TTC549 (cell line): ENCODE measurements at regions not wholly inside any gene's neighbourhood (a gene's known extent, or its start where the extent isn't known, plus 50 kb on each side); places are given as distances from the start of the nearest gene placed in this dataset.

Experiments
- FAIRE-seq: peaks from 2 replicates; lab custom pipeline; 2012; peaks lifted over from hg19 to GRCh38; lab: Jason Lieb, UNC

- no peak for FAIRE-seq
Measured at GRCh38 chr9:28758341-28758740, 1185.1 kb upstream of the C9orf72 start.

DNA sequence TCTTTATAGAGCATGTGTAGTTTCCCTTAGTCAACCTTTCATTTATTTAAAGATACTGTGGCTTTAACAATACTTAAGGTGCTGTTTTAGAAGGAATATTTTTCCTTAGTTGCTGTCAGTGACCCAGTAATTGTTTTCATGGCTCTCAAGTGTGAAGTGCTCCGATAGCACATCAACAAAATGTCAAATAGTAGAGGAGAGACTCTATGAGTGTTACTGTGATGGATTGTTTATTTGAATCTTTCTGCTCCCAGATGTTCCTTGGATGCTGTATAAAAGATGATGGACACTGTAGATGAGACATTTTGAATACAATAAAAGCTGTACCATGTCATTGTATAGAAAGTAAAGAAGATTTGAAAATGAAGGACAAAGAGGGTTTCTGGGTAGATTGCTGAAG is 1185.7 kb upstream of the C9orf72 start:
- FAIRE-seq, result no peak

DNA sequence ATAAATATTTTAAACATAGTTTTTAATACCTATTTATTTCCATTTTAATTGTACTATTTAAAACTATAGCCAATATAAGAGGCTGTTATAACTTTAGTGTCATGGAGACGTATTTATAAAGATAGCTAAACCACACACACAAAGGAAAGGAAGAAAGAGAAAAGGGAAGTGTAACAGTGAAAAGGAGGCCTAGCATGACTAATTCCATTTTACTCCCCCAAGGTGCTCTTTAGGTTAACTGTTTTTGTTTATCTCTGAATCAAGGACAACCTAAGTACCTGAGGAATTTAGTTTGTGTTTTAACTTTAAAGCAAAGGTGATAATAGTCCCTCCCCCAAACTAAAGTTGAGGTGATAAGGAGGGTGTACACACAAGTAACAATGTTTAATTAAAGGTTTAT is 1188.9 kb upstream of the C9orf72 start:
- FAIRE-seq, result no peak

GRCh38 chr9:28764532-28764931 is 1191.3 kb upstream of the C9orf72 start:
- FAIRE-seq, result no peak

GRCh38 chr9:28770226-28770625 is 1196.9 kb upstream of the C9orf72 start:
- FAIRE-seq, result no peak

- no peak for FAIRE-seq
Measured at GRCh38 chr9:28770827-28771226, 1197.5 kb upstream of the C9orf72 start.

DNA sequence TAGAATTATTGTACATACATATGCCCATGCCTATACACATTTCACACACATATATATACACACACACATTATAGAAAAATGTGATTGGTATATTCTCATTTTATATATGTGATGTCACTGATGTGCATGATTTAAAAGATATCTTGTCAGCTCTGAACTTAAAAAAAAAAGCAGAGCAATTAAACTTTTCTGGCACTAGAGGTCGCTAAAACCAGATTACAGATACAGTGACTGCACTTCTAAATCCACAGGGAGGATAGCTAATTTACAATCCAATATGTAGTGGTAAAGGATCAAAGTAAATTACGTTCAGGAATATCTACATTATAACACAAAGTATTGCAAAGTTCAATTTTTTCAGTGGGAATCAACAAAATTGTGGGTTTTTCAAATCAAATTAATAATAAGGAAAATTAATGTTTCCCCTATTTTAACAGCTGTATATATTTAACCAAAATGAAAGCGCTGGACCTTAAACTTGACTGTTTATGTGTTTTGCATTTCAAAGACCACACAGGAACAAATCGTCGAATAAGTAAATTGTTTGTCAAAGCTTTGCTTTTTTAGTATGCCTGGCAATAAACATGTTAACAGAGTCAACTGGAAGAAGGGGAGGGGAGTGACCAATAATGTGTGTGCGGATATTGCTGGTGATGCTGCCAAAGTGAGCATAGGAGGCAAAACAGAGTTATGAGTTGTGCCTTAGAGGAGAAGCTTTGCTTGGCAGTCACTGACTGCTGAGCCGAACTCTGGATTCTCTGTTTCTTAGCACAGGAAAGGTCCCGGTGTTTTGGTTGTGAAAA is 1201.4 kb upstream of the C9orf72 start:
- no peak for FAIRE-seq

DNA sequence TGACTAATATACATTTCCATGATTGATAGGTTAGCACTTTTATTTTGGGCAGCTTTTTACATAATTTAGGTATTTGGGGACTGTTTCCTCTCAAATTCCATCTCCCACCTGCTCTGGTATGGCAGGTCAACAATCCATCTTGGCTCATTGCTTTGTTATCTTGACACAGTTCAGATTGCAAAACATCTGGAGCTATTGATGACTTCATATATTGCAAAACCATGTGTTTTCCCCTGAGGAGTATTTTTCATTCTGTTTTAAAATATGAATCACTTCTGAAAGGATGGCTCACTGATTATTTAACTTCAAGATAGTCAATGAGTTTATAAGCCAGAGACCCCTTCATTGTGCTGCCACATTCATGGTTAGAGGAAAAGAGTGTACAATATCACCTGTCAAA is 1206.0 kb upstream of the C9orf72 start:
- no peak for FAIRE-seq

DNA sequence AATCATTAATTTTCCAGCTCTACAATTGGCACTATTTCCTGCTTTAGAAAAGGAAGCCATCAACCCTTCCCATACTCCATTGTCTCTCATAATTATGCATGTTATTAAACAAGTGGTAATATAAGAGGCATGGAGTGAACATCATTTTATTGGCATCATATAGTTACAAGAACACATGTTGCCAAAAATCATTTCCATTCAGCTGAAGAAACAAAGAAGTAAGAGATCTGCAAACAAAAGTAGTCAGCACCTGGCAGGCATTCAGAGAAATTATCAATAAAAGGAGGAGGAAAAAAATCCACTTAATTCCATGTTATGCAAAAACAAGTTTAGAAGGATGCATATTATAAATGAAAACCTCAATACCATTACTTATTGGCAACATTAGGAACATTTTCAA is 1208.2 kb upstream of the C9orf72 start:
- no peak for FAIRE-seq

- no peak for FAIRE-seq
Measured at GRCh38 chr9:28782630-28783029, 1209.3 kb upstream of the C9orf72 start.

DNA sequence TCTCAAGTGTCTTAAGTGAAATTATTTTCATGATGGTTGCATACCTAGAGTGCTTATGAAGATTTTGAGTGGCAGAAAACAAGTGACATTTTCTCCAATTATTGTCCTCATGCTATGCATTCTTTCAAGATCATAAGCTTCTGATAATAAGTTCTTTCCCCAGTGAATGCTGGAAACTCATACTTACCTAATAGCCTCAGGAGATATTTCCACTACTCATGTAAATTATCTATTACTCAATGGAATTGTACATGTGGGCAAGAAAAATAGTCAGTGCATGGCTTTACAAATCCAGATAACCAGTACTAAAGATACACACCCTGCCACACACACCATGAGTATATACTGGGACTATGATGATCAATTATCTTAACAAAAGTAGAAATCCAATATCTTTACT is 1219.4 kb upstream of the C9orf72 start:
- no peak for FAIRE-seq

DNA sequence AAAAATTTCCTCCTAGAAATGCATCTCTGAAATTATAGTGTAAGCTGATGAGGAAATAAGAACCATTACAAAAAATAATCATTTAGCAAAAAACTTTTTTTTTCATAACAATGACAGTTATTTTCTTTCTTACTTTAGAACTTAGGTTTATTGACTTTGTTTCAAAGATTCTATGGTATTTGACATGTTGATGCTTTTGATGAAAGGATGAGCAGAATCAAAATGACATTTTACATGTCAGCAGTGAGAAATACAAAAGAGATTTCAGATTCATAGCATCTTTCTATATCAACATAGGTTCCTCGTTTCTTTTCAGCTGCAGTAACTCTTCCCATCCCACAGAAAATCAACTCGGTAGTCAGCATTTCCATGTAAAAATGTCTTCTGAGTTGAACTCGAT is 1226.6 kb upstream of the C9orf72 start:
- no peak for FAIRE-seq

DNA sequence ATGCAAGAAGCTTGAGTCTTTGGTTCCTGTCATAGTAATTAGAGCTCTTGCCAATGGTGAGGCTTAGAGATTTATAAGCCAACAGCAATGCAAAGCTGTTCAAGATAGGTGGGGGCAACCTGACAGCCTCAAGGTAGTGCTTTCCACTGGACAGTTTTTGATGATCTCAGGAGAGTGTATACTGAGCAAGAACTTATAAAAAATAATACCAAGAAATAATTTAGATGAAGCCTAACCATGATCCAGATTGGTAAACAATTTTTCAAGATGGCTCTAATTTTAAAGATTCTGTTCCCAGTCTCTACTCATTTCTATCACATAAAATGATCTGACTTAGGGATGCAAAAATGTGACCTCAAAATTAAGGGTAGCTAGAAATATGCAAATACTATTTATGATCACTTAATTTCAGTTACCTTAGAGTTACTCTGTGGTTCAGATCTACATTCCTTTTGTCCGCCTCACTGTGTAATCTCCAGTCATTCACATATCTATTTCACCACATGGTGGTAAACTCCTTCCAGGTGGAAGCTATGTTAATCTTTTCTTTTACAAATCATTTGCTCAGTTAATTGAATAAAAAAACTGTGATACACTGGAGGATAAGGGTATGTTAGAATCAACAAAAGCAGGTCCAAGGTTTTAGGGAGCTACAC is 1228.0 kb upstream of the C9orf72 start:
- no peak for FAIRE-seq

DNA sequence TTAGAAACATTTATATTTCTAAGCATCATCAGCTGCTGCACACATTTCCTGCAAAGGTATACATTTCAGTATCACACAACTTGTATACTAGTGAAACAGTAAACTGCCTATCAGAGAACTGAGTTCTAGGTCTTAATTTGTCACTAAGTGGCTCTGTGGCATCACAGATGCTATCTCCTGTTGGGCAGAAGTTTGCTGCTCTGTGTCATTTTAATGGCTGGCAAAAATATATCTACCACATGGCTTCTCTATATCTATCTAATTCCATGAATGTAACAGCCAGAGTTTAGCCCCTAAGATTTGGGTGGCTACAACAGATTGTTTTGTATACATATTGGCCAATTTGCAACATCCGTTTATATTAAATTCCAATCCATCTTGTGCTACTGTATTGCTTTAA is 1231.9 kb upstream of the C9orf72 start:
- FAIRE-seq, result no peak

GRCh38 chr9:28808042-28808441 is 1234.8 kb upstream of the C9orf72 start:
- FAIRE-seq, result no peak

- FAIRE-seq, result no peak
Measured at GRCh38 chr9:28810388-28811075, 1237.3 kb upstream of the C9orf72 start.

DNA sequence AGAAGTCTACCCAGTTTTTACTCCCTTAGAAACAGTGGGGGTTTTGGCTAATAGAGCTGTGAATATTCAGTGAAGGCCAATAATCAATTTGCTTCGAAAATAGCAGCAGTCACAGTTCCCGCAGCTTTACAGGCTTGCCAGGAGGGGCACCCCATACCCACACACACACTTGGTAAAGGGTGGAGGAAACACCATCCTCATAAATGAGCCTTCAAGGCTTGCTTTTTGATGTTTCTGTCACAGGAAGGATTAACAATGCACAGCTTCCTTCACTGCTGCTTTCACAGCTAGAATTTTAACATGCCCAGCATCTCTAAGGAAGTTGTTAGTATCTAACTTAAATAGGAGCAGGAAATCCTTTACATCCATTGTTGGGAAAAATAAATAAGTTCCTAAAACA is 1247.5 kb upstream of the C9orf72 start:
- no peak for FAIRE-seq

GRCh38 chr9:28821240-28821639 is 1248.0 kb upstream of the C9orf72 start:
- FAIRE-seq, result no peak

GRCh38 chr9:28824432-28824963 is 1251.2 kb upstream of the C9orf72 start:
- FAIRE-seq, result no peak

DNA sequence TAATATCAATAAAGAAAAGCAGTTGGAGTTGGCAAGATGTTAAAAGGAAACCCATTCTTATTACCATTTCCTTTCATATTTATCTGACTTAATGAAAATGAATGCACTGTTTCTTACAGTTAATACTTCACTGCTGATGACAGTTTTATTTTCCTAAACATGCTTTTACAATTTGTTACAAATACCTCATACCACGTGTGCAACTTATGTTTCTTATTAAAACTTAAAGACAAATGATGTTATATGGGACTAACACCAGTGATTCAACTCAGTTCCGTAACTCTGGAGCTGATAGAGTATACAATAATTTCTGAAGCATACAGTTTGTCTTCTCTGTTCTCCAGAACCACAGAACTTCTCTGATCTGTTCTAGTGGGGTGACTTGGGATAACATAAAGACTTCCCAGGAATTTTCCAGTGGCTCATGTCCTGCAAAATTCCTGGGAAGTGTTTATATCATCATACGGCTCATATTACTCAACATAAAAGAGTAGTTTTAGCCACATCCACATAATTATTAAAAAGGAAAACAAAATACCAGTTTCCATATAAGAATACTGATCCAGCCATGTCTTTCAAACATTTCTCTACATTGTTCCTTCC is 1259.0 kb upstream of the C9orf72 start:
- FAIRE-seq, result no peak

DNA sequence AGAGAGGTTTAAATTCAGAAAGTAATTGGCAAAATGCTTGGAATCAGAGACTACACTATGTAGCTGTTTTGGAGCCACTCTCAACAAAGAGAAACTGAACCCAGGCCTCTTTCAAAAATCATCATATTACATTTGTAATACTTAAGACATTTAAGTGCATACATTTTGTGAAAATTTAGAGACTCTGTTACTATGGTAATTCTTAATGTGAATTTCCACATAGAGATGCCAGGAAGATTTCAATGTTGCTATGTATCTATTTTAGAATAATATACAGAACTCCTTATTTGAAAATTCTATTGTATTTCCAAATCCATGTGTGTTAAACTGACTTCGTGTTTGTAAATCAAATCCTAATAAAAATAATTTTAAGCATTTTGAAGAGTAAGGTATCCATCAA is 1260.9 kb upstream of the C9orf72 start:
- FAIRE-seq, result no peak

DNA sequence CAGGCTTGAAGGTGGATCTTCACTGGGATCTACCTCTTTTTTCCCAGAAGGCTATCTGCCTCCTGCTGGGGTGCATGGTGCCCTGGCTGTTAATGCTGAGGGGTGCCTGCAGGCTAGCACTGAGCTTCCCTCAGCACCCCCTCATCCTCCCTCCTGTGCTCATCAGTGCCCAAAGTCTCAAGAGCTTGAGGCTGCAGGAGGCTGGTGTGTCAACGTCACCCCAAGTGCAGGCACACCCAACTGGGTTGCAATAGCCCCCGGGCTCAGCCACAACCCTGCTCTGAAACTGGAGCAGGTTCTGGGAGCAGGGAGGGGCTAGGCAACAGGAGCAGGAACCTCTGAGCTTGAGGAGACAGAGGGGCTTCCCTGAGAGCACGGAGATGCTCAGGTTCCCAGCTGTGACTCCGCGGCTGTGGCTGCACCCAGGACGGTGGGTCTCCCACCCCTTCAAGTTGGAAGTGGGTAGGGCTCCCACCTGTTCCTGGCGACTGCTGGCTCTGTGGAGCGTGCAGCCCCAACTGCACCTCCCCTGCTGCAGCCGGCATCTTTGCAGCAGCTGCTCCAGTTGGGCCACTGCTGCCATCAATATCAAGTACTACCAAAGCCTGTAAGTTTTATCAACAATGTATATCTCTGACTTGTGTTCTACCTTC is 1266.6 kb upstream of the C9orf72 start:
- FAIRE-seq, result no peak
